Thyroid gland (tissue), 4 donors: ENCODE measurements at regions not wholly inside any gene's neighbourhood (a gene's known extent, or its start where the extent isn't known, plus 50 kb on each side); places are given as distances from the start of the nearest gene placed in this dataset.

Experiments used
- POLR2A ChIP-seq, 2 donors: fragments of 450-650 bp; IDR thresholded peaks; one replicate each; pipeline ENCODE4 v1.6.1; 2017; ENCODE audit warnings: antibody characterized with exemption in 2 of 2, mild to moderate bottlenecking in 2 of 2, moderate library complexity in 1 of 2
- TF ChIP-seq, protein P1 (sequence below), 6 experiments: fragments of 200-600 bp in 3 of 6; fragments of 450-650 bp in 3 of 6; sonication (generic) in 3 of 6; IDR thresholded peaks; one replicate each; pipeline ENCODE4 v1.5.1; 2016 to 2019; ENCODE audit warnings: antibody characterized with exemption in 6 of 6, mild to moderate bottlenecking in 2 of 6, inconsistent platforms in 1 of 6, moderate library complexity in 1 of 6

DNA sequence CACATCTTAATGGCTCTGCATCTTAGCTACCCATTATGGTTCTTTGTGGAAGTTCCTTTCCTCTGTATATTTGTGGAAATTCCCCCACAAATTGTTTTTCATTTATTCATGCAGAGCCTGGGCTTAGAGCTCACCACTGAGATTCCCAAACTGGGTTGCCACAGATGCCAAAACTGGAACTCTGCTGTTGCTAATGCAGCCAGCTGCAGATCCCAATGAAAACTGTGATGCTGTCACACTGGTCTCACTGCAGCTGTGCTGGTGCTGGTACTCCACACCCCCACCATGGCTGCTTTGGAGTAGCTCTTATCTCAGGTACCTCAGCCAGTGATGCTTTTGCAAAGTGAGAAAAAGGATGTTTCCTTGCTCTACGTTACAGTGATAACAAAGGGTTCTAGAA, 87.7 kb downstream of the DCK start:
- TF ChIP-seq, protein P1, sequence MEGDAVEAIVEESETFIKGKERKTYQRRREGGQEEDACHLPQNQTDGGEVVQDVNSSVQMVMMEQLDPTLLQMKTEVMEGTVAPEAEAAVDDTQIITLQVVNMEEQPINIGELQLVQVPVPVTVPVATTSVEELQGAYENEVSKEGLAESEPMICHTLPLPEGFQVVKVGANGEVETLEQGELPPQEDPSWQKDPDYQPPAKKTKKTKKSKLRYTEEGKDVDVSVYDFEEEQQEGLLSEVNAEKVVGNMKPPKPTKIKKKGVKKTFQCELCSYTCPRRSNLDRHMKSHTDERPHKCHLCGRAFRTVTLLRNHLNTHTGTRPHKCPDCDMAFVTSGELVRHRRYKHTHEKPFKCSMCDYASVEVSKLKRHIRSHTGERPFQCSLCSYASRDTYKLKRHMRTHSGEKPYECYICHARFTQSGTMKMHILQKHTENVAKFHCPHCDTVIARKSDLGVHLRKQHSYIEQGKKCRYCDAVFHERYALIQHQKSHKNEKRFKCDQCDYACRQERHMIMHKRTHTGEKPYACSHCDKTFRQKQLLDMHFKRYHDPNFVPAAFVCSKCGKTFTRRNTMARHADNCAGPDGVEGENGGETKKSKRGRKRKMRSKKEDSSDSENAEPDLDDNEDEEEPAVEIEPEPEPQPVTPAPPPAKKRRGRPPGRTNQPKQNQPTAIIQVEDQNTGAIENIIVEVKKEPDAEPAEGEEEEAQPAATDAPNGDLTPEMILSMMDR (IDR thresholded peaks at IDR 0.05), result no peak
- no peak for TF ChIP-seq POLR2A (IDR thresholded peaks at IDR 0.05)
